Loucy (cell line): ENCODE measurements at regions not wholly inside any gene's neighbourhood (a gene's known extent, or its start where the extent isn't known, plus 50 kb on each side); places are given as distances from the start of the nearest gene placed in this dataset.

ENCODE experiments used
- CTCF ChIP-seq: fragments of 200-600 bp; sonication (generic); conservative IDR thresholded peaks from 2 replicates; pipeline ENCODE4 v1.5.1; 2014; ENCODE audit warnings: mild to moderate bottlenecking, antibody characterized with exemption, low read length
- EZH2phosphoT487 ChIP-seq: fragments of 200-600 bp; IDR thresholded peaks from 2 replicates; pipeline ENCODE4 v1.6.1; 2018; ENCODE audit warnings: antibody characterized with exemption, mild to moderate bottlenecking, moderate library complexity, borderline replicate concordance

GRCh38 chr10:10513898-10514297 lies 503.8 kb upstream of the CELF2 start:
- no peak for TF ChIP-seq CTCF
- TF ChIP-seq EZH2phosphoT487, result no peak
